K562 (cell line): ENCODE measurements at regions not wholly inside any gene's neighbourhood (a gene's known extent, or its start where the extent isn't known, plus 50 kb on each side); places are given as distances from the start of the nearest gene placed in this dataset.

Experiments
- CREB3L1 ChIP-seq: fragments of 450-650 bp; IDR thresholded peaks from 2 replicates; pipeline ENCODE4 v1.6.1; 2014; ENCODE audit warnings: low read depth, mild to moderate bottlenecking, moderate library complexity, borderline replicate concordance
- GATAD2B ChIP-seq: fragments of 450-650 bp; IDR thresholded peaks from 2 replicates; pipeline ENCODE4 v1.6.1; 2017; ENCODE audit warnings: mild to moderate bottlenecking, borderline replicate concordance
- PBX2 ChIP-seq, 2 experiments: IDR thresholded peaks in 1 of 2; conservative IDR thresholded peaks in 1 of 2; 2 replicates each; pipeline ENCODE4 v1.6.1; 2016; ENCODE audit warnings: low read depth in 2 of 2, mild to moderate bottlenecking in 1 of 2, missing compliant biosample characterization in 1 of 2, missing genetic modification characterization in 1 of 2, moderate library complexity in 1 of 2
- PHB ChIP-seq: fragments of 250-450 bp; sonication (Bioruptor Pico); IDR thresholded peaks from 2 replicates; pipeline ENCODE4 v1.5.0; 2021
- PML ChIP-seq: IDR thresholded peaks from 2 replicates; pipeline ENCODE4 v1.6.1; 2012; ENCODE audit warnings: low read length, inconsistent platforms
- STAT6 ChIP-seq: sonication (generic); formaldehyde crosslinking; IDR thresholded peaks from 2 replicates; pipeline ENCODE4 v1.8.1; 2023; ENCODE audit warnings: mild to moderate bottlenecking, missing genetic modification reagents
- ZNF140 ChIP-seq: fragments of 250-450 bp; sonication (Bioruptor Pico); IDR thresholded peaks from 2 replicates; pipeline ENCODE4 v1.8.0; 2021; ENCODE audit warnings: moderate library complexity, mild to moderate bottlenecking, inconsistent platforms
- ZNF274 ChIP-seq: IDR thresholded peaks from 2 replicates; pipeline ENCODE4 v1.6.1; 2011; ENCODE audit warnings: low read depth, mild to moderate bottlenecking, low read length, moderate library complexity, borderline replicate concordance
- TF ChIP-seq, protein P1 (sequence below): fragments of 450-650 bp; IDR thresholded peaks from 2 replicates; pipeline ENCODE4 v1.6.1; 2017; ENCODE audit warnings: antibody characterized with exemption, mild to moderate bottlenecking
- TF ChIP-seq, protein P2 (sequence below): sonication (generic); formaldehyde crosslinking; IDR thresholded peaks from 2 replicates; pipeline ENCODE4 v1.9.0; 2022; ENCODE audit warnings: mild to moderate bottlenecking, missing genetic modification reagents
- TF ChIP-seq, protein P3 (sequence below): IDR thresholded peaks from 3 replicates; pipeline ENCODE4 v1.6.1; 2011; ENCODE audit warnings: borderline replicate concordance, mild to moderate bottlenecking; ENCODE audit not compliant: insufficient read length, insufficient read depth

DNA sequence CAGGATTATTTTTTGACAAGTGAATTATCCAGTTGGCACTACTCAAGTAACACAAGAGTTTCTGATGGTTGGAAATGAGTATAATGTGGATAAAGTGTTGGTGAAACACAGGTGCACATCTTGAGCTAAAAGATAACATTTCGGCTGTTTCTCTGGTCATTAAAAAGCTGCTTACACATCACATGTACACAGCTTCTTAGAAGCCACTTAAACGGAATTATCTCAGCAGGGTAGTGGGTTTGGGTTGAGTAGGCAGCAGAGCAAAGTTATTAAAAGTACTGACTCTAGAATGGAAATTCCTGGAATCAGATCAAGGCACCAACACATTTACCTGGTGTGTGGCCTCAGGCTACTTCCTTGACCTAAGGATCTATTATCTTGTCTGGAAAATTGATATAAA is 55.4 kb upstream of the RASSF6 start (continued):
- TF ChIP-seq STAT6 (CRISPR knock-in tag) (no peak), PBX2 (CRISPR knock-in tag; IDR thresholded peaks at IDR 0.05; ENCODE audit: low read depth) (no peak), PBX2 (tag; conservative IDR thresholded peaks at IDR 0.05; ENCODE audit: low read depth) (no peak), GATAD2B (no peak), ZNF274 (no peak), PML (peak; percentile 56; the same call in 1 of the 2 replicates), ZNF140 (no peak), CREB3L1 (no peak), PHB (CRISPR knock-in tag) (no peak)
- TF ChIP-seq, protein P1, sequence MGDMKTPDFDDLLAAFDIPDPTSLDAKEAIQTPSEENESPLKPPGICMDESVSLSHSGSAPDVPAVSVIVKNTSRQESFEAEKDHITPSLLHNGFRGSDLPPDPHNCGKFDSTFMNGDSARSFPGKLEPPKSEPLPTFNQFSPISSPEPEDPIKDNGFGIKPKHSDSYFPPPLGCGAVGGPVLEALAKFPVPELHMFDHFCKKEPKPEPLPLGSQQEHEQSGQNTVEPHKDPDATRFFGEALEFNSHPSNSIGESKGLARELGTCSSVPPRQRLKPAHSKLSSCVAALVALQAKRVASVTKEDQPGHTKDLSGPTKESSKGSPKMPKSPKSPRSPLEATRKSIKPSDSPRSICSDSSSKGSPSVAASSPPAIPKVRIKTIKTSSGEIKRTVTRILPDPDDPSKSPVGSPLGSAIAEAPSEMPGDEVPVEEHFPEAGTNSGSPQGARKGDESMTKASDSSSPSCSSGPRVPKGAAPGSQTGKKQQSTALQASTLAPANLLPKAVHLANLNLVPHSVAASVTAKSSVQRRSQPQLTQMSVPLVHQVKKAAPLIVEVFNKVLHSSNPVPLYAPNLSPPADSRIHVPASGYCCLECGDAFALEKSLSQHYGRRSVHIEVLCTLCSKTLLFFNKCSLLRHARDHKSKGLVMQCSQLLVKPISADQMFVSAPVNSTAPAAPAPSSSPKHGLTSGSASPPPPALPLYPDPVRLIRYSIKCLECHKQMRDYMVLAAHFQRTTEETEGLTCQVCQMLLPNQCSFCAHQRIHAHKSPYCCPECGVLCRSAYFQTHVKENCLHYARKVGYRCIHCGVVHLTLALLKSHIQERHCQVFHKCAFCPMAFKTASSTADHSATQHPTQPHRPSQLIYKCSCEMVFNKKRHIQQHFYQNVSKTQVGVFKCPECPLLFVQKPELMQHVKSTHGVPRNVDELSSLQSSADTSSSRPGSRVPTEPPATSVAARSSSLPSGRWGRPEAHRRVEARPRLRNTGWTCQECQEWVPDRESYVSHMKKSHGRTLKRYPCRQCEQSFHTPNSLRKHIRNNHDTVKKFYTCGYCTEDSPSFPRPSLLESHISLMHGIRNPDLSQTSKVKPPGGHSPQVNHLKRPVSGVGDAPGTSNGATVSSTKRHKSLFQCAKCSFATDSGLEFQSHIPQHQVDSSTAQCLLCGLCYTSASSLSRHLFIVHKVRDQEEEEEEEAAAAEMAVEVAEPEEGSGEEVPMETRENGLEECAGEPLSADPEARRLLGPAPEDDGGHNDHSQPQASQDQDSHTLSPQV: 0 out of 2 replicates have a peak, but pooled peaks have one; percentile 14
- TF ChIP-seq, protein P2, sequence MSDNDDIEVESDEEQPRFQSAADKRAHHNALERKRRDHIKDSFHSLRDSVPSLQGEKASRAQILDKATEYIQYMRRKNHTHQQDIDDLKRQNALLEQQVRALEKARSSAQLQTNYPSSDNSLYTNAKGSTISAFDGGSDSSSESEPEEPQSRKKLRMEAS (CRISPR knock-in tag): no peak
- TF ChIP-seq, protein P3, sequence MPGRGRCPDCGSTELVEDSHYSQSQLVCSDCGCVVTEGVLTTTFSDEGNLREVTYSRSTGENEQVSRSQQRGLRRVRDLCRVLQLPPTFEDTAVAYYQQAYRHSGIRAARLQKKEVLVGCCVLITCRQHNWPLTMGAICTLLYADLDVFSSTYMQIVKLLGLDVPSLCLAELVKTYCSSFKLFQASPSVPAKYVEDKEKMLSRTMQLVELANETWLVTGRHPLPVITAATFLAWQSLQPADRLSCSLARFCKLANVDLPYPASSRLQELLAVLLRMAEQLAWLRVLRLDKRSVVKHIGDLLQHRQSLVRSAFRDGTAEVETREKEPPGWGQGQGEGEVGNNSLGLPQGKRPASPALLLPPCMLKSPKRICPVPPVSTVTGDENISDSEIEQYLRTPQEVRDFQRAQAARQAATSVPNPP: no peak
